K562 (cell line): ENCODE measurements at regions not wholly inside any gene's neighbourhood (a gene's known extent, or its start where the extent isn't known, plus 50 kb on each side); places are given as distances from the start of the nearest gene placed in this dataset.

Experiments
- NR2F6 ChIP-seq: fragments of 450-650 bp; formaldehyde crosslinking; IDR thresholded peaks from 2 replicates; pipeline ENCODE4 v1.4.0; 2020; ENCODE audit warnings: mild to moderate bottlenecking
- OTX1 ChIP-seq: fragments of 450-650 bp; formaldehyde crosslinking; IDR thresholded peaks from 2 replicates; pipeline ENCODE4 v1.4.0; 2022; ENCODE audit warnings: mild to moderate bottlenecking
- POLR2G ChIP-seq: fragments of 200-400 bp; formaldehyde crosslinking; IDR thresholded peaks from 2 replicates; pipeline ENCODE4 v1.6.1; 2017; ENCODE audit warnings: low read depth, mild to moderate bottlenecking, antibody characterized with exemption, low read length, moderate library complexity
- SAFB2 ChIP-seq: fragments of 200-400 bp; formaldehyde crosslinking; IDR thresholded peaks from 2 replicates; pipeline ENCODE4 v1.6.1; 2018; ENCODE audit warnings: borderline replicate concordance, low read length, low read depth, moderate library complexity; ENCODE audit not compliant: severe bottlenecking
- ZNF408 ChIP-seq: fragments of 250-450 bp; sonication (Bioruptor Pico); IDR thresholded peaks from 2 replicates; pipeline ENCODE4 v1.4.0; 2020; ENCODE audit warnings: low read depth, mild to moderate bottlenecking, moderate library complexity
- TF ChIP-seq, protein P1 (sequence below): sonication (generic); formaldehyde crosslinking; IDR thresholded peaks from 2 replicates; pipeline ENCODE4 v1.8.0; 2023; ENCODE audit warnings: missing genetic modification reagents, mild to moderate bottlenecking, borderline replicate concordance
- TF ChIP-seq, protein P2 (sequence below): fragments of 250-450 bp; sonication (Bioruptor Pico); IDR thresholded peaks from 2 replicates; pipeline ENCODE4 v1.8.0; 2021; ENCODE audit warnings: moderate library complexity, mild to moderate bottlenecking, inconsistent platforms
- TF ChIP-seq, protein P3 (sequence below), 2 experiments: fragments of 450-650 bp in 1 of 2; sonication (generic) in 1 of 2; formaldehyde crosslinking in 1 of 2; IDR thresholded peaks; 2 replicates each; pipeline versions ENCODE4 v1.7.1 to v1.9.0; 2016 to 2022; ENCODE audit warnings: inconsistent platforms in 1 of 2, mild to moderate bottlenecking in 1 of 2, missing genetic modification reagents in 1 of 2

DNA sequence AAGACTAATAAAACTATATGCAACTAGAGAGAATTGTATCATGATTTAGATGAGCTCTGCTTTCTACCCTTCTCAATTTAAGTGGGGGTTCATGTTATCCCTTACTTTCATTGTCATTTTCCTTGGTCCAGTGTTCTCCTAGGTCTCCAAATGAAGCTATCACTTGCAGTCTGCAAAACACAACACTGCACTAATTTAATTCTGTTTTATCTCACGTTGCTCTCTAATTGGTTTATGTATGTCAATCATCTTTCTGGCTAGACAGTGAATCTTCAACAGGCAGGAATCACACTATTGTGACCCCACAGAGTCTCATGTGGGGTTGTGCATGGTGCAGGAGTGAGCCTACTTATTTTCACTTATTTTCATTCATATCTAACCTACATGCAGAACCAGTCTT lies 348.3 kb upstream of the SYT4 start (continued):
- TF ChIP-seq, protein P1, sequence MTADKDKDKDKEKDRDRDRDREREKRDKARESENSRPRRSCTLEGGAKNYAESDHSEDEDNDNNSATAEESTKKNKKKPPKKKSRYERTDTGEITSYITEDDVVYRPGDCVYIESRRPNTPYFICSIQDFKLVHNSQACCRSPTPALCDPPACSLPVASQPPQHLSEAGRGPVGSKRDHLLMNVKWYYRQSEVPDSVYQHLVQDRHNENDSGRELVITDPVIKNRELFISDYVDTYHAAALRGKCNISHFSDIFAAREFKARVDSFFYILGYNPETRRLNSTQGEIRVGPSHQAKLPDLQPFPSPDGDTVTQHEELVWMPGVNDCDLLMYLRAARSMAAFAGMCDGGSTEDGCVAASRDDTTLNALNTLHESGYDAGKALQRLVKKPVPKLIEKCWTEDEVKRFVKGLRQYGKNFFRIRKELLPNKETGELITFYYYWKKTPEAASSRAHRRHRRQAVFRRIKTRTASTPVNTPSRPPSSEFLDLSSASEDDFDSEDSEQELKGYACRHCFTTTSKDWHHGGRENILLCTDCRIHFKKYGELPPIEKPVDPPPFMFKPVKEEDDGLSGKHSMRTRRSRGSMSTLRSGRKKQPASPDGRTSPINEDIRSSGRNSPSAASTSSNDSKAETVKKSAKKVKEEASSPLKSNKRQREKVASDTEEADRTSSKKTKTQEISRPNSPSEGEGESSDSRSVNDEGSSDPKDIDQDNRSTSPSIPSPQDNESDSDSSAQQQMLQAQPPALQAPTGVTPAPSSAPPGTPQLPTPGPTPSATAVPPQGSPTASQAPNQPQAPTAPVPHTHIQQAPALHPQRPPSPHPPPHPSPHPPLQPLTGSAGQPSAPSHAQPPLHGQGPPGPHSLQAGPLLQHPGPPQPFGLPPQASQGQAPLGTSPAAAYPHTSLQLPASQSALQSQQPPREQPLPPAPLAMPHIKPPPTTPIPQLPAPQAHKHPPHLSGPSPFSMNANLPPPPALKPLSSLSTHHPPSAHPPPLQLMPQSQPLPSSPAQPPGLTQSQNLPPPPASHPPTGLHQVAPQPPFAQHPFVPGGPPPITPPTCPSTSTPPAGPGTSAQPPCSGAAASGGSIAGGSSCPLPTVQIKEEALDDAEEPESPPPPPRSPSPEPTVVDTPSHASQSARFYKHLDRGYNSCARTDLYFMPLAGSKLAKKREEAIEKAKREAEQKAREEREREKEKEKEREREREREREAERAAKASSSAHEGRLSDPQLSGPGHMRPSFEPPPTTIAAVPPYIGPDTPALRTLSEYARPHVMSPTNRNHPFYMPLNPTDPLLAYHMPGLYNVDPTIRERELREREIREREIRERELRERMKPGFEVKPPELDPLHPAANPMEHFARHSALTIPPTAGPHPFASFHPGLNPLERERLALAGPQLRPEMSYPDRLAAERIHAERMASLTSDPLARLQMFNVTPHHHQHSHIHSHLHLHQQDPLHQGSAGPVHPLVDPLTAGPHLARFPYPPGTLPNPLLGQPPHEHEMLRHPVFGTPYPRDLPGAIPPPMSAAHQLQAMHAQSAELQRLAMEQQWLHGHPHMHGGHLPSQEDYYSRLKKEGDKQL (CRISPR knock-in tag), result no peak
- TF ChIP-seq, protein P2, sequence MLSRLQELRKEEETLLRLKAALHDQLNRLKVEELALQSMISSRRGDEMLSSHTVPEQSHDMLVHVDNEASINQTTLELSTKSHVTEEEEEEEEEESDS (CRISPR knock-in tag), result no peak
- no peak for TF ChIP-seq SAFB2
- TF ChIP-seq POLR2G, result no peak
- TF ChIP-seq, protein P3, sequence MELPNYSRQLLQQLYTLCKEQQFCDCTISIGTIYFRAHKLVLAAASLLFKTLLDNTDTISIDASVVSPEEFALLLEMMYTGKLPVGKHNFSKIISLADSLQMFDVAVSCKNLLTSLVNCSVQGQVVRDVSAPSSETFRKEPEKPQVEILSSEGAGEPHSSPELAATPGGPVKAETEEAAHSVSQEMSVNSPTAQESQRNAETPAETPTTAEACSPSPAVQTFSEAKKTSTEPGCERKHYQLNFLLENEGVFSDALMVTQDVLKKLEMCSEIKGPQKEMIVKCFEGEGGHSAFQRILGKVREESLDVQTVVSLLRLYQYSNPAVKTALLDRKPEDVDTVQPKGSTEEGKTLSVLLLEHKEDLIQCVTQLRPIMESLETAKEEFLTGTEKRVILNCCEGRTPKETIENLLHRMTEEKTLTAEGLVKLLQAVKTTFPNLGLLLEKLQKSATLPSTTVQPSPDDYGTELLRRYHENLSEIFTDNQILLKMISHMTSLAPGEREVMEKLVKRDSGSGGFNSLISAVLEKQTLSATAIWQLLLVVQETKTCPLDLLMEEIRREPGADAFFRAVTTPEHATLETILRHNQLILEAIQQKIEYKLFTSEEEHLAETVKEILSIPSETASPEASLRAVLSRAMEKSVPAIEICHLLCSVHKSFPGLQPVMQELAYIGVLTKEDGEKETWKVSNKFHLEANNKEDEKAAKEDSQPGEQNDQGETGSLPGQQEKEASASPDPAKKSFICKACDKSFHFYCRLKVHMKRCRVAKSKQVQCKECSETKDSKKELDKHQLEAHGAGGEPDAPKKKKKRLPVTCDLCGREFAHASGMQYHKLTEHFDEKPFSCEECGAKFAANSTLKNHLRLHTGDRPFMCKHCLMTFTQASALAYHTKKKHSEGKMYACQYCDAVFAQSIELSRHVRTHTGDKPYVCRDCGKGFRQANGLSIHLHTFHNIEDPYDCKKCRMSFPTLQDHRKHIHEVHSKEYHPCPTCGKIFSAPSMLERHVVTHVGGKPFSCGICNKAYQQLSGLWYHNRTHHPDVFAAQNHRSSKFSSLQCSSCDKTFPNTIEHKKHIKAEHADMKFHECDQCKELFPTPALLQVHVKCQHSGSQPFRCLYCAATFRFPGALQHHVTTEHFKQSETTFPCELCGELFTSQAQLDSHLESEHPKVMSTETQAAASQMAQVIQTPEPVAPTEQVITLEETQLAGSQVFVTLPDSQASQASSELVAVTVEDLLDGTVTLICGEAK (IDR thresholded peaks at IDR 0.05), result no peak
- TF ChIP-seq, protein P3 (CRISPR knock-in tag; IDR thresholded peaks at IDR 0.05), result no peak
- no peak for TF ChIP-seq NR2F6 (CRISPR knock-in tag)
- no peak for TF ChIP-seq ZNF408
- no peak for TF ChIP-seq OTX1
